Activated CD4-positive, alpha-beta T cell treated with anti-CD3 and anti-CD28 coated beads, Interleukin-2, amount 10 ng/mL, durations not matched to agents 7 days and 5 days (primary cell): ENCODE measurements at regions not wholly inside any gene's neighbourhood (a gene's known extent, or its start where the extent isn't known, plus 50 kb on each side); places are given as distances from the start of the nearest gene placed in this dataset.

ENCODE experiments used
- CTCF ChIA-PET: fragments of 350-600 bp; sonication (Branson Sonifier 250); formaldehyde crosslinking; loops from one replicate; lab custom pipeline; 2021; ENCODE audit warnings: antibody characterized with exemption; lab: Charles Lee
- POLR2A ChIA-PET: fragments of 350-600 bp; sonication (Branson Sonifier 250); formaldehyde crosslinking; loops from one replicate; lab custom pipeline; 2021; ENCODE audit warnings: antibody characterized with exemption; lab: Charles Lee
- DNase-seq: peaks from one replicate; pipeline ENCODE4 v3.0.0-alpha.2; 2020
- H3K27ac Mint-ChIP-seq: one replicate; pipeline ENCODE4 v1.8.0; 2021; ENCODE audit warnings: mild to moderate bottlenecking, moderate library complexity, mixed read lengths
- H3K27me3 Mint-ChIP-seq: one replicate; pipeline ENCODE4 v1.8.0; 2021; ENCODE audit warnings: mixed read lengths
- H3K36me3 Mint-ChIP-seq: one replicate; pipeline ENCODE4 v1.8.0; 2021; ENCODE audit warnings: low read depth, mixed read lengths
- H3K4me1 Mint-ChIP-seq: one replicate; pipeline ENCODE4 v1.8.0; 2021; ENCODE audit warnings: mixed read lengths
- H3K4me3 Mint-ChIP-seq: one replicate; pipeline ENCODE4 v1.8.0; 2021; ENCODE audit warnings: mild to moderate bottlenecking, moderate library complexity, mixed read lengths
- H3K9me3 Mint-ChIP-seq: one replicate; pipeline ENCODE4 v1.8.0; 2021; ENCODE audit warnings: mixed read lengths

- Mint-ChIP-seq H3K27me3 (no peaks in the 10 kb centered on the region), H3K4me1 (no peaks in the 10 kb centered on the region), H3K36me3 (no peaks in the 10 kb centered on the region), H3K4me3 (no peak overlapping the region), H3K27ac (no peak overlapping the region), H3K9me3 (no peaks in the 10 kb centered on the region)
- DNase-seq = no peak
- ChIA-PET CTCF (no interaction called here), POLR2A (no interaction called here)
Measured at GRCh38 chr7:109336531-109336930, 766.9 kb downstream of the DNAJB9 start.

GRCh38 chr7:109343678-109344077 lies 774.0 kb downstream of the DNAJB9 start:
- H3K4me3 Mint-ChIP-seq = no peak overlapping the region
- no peaks in the 10 kb centered on the region for H3K36me3 Mint-ChIP-seq
- no peaks in the 10 kb centered on the region for H3K4me1 Mint-ChIP-seq
- no peak overlapping the region for H3K27ac Mint-ChIP-seq
- DNase-seq = no peak
- POLR2A ChIA-PET = no interaction called here
- H3K9me3 Mint-ChIP-seq = no peaks in the 10 kb centered on the region
- CTCF ChIA-PET = no interaction called here
- no peaks in the 10 kb centered on the region for H3K27me3 Mint-ChIP-seq

GRCh38 chr7:109351493-109351892 lies 781.8 kb downstream of the DNAJB9 start:
- no peaks in the 10 kb centered on the region for H3K36me3 Mint-ChIP-seq
- H3K4me3 Mint-ChIP-seq = no peak overlapping the region
- no peaks in the 10 kb centered on the region for H3K4me1 Mint-ChIP-seq
- H3K27ac Mint-ChIP-seq = no peak overlapping the region
- ChIA-PET POLR2A (no interaction called here), CTCF (interaction anchor here (1.1 kb wide), 1 partner anchor 13 kb away, joined by 3 read pairs; no protein-coding TSS in a partner anchor)
- no peaks in the 10 kb centered on the region for H3K9me3 Mint-ChIP-seq
- H3K27me3 Mint-ChIP-seq = no peaks in the 10 kb centered on the region
- no peak for DNase-seq

- Mint-ChIP-seq H3K27ac (no peak overlapping the region), H3K9me3 (no peaks in the 10 kb centered on the region), H3K36me3 (no peaks in the 10 kb centered on the region), H3K4me3 (no peak overlapping the region), H3K4me1 (no peaks in the 10 kb centered on the region), H3K27me3 (no peaks in the 10 kb centered on the region)
- no peak for DNase-seq
- ChIA-PET POLR2A (no interaction called here), CTCF (no interaction called here)
Measured at GRCh38 chr7:109354000-109354399, 784.3 kb downstream of the DNAJB9 start.

- H3K9me3 Mint-ChIP-seq = no peaks in the 10 kb centered on the region
- no peaks in the 10 kb centered on the region for H3K27me3 Mint-ChIP-seq
- H3K4me1 Mint-ChIP-seq = no peaks in the 10 kb centered on the region
- no peak overlapping the region for H3K4me3 Mint-ChIP-seq
- ChIA-PET CTCF (no interaction called here), POLR2A (no interaction called here)
- H3K27ac Mint-ChIP-seq = no peak overlapping the region
- no peaks in the 10 kb centered on the region for H3K36me3 Mint-ChIP-seq
- DNase-seq = no peak
Measured at GRCh38 chr7:109354552-109354951, 784.9 kb downstream of the DNAJB9 start.

GRCh38 chr7:109375823-109376222 lies 806.1 kb downstream of the DNAJB9 start:
- peaks cover 2% of the 10 kb centered on the region for H3K9me3 Mint-ChIP-seq
- H3K27ac Mint-ChIP-seq = no peak overlapping the region
- H3K27me3 Mint-ChIP-seq = no peaks in the 10 kb centered on the region
- no peaks in the 10 kb centered on the region for H3K36me3 Mint-ChIP-seq
- H3K4me1 Mint-ChIP-seq = no peaks in the 10 kb centered on the region
- DNase-seq = no peak
- POLR2A ChIA-PET = no interaction called here
- CTCF ChIA-PET = no interaction called here
- H3K4me3 Mint-ChIP-seq = no peak overlapping the region

- DNase-seq = no peak
- Mint-ChIP-seq H3K27me3 (no peaks in the 10 kb centered on the region), H3K27ac (no peak overlapping the region), H3K4me3 (no peak overlapping the region), H3K4me1 (no peaks in the 10 kb centered on the region), H3K9me3 (peaks cover 2% of the 10 kb centered on the region), H3K36me3 (no peaks in the 10 kb centered on the region)
- CTCF ChIA-PET = no interaction called here
- POLR2A ChIA-PET = no interaction called here
Measured at GRCh38 chr7:109376576-109376975, 806.9 kb downstream of the DNAJB9 start.

- ChIA-PET POLR2A (no interaction called here), CTCF (no interaction called here)
- Mint-ChIP-seq H3K27ac (no peak overlapping the region), H3K27me3 (no peaks in the 10 kb centered on the region), H3K9me3 (peaks cover 2% of the 10 kb centered on the region), H3K36me3 (no peaks in the 10 kb centered on the region), H3K4me1 (no peaks in the 10 kb centered on the region), H3K4me3 (no peak overlapping the region)
- no peak for DNase-seq
Measured at GRCh38 chr7:109377076-109377884, 807.6 kb downstream of the DNAJB9 start.

- H3K4me3 Mint-ChIP-seq = no peak overlapping the region
- DNase-seq = no peak
- POLR2A ChIA-PET = no interaction called here
- H3K27ac Mint-ChIP-seq = no peak overlapping the region
- no peaks in the 10 kb centered on the region for H3K27me3 Mint-ChIP-seq
- H3K4me1 Mint-ChIP-seq = no peaks in the 10 kb centered on the region
- CTCF ChIA-PET = no interaction called here
- H3K36me3 Mint-ChIP-seq = no peaks in the 10 kb centered on the region
- peaks cover 2% of the 10 kb centered on the region for H3K9me3 Mint-ChIP-seq
Measured at GRCh38 chr7:109386959-109387358, 817.3 kb downstream of the DNAJB9 start.

- H3K9me3 Mint-ChIP-seq = peaks cover 2% of the 10 kb centered on the region
- DNase-seq = no peak
Measured at GRCh38 chr7:109387530-109387929, 817.9 kb downstream of the DNAJB9 start.

GRCh38 chr7:109391240-109391639 lies 821.6 kb downstream of the DNAJB9 start:
- DNase-seq = no peak
- Mint-ChIP-seq H3K36me3 (no peaks in the 10 kb centered on the region), H3K4me1 (no peaks in the 10 kb centered on the region), H3K27ac (no peak overlapping the region), H3K4me3 (no peak overlapping the region), H3K27me3 (no peaks in the 10 kb centered on the region), H3K9me3 (no peaks in the 10 kb centered on the region)
- CTCF ChIA-PET = no interaction called here
- POLR2A ChIA-PET = no interaction called here

More at GRCh38 chr7:109387530-109387929, 817.9 kb downstream of the DNAJB9 start:
- no peaks in the 10 kb centered on the region for H3K4me1 Mint-ChIP-seq
- no peaks in the 10 kb centered on the region for H3K36me3 Mint-ChIP-seq
- no peak overlapping the region for H3K27ac Mint-ChIP-seq
- H3K4me3 Mint-ChIP-seq = no peak overlapping the region
- CTCF ChIA-PET = no interaction called here
- no peaks in the 10 kb centered on the region for H3K27me3 Mint-ChIP-seq
- POLR2A ChIA-PET = no interaction called here

GRCh38 chr7:109402107-109402506 lies 832.4 kb downstream of the DNAJB9 start:
- H3K4me1 Mint-ChIP-seq = no peaks in the 10 kb centered on the region
- H3K4me3 Mint-ChIP-seq = no peak overlapping the region
- no peaks in the 10 kb centered on the region for H3K36me3 Mint-ChIP-seq
- ChIA-PET POLR2A (no interaction called here), CTCF (no interaction called here)
- no peak for DNase-seq
- H3K27ac Mint-ChIP-seq = no peak overlapping the region
- H3K9me3 Mint-ChIP-seq = no peaks in the 10 kb centered on the region
- H3K27me3 Mint-ChIP-seq = no peaks in the 10 kb centered on the region

- H3K27ac Mint-ChIP-seq = no peak overlapping the region
- H3K36me3 Mint-ChIP-seq = no peaks in the 10 kb centered on the region
- no peaks in the 10 kb centered on the region for H3K27me3 Mint-ChIP-seq
- H3K9me3 Mint-ChIP-seq = no peaks in the 10 kb centered on the region
- H3K4me1 Mint-ChIP-seq = no peaks in the 10 kb centered on the region
- CTCF ChIA-PET = no interaction called here
- POLR2A ChIA-PET = no interaction called here
- DNase-seq = no peak
- no peak overlapping the region for H3K4me3 Mint-ChIP-seq
Measured at GRCh38 chr7:109407756-109408155, 838.1 kb downstream of the DNAJB9 start.

GRCh38 chr7:109437957-109438356 lies 868.3 kb downstream of the DNAJB9 start:
- no peak overlapping the region for H3K27ac Mint-ChIP-seq
- POLR2A ChIA-PET = no interaction called here
- no peaks in the 10 kb centered on the region for H3K36me3 Mint-ChIP-seq
- H3K4me1 Mint-ChIP-seq = no peaks in the 10 kb centered on the region
- CTCF ChIA-PET = no interaction called here
- no peak for DNase-seq
- H3K9me3 Mint-ChIP-seq = no peaks in the 10 kb centered on the region
- H3K4me3 Mint-ChIP-seq = no peak overlapping the region
- no peaks in the 10 kb centered on the region for H3K27me3 Mint-ChIP-seq
